ENCODE measurements at regions not wholly inside any gene's neighbourhood (a gene's known extent, or its start where the extent isn't known, plus 50 kb on each side); places are given as distances from the start of the nearest gene placed in this dataset.

DNA sequence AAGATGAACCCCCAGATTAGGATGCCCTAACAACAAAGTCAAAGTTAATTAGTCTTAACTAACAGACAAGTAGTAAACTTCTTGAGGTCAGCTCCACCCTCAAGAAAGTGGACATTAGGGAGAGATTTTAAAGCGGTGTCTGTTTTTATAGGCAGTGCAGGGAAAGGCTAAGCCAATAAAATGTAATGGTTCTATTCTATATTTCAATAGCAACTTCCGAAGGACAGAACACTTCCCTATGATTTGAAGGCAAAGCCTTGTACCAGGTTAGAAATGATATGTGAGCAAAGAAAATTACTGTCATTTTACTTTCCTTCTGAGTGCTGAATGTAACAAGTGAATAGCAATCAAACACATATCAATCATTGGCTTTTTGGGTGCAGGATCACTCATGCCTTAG, 455.2 kb downstream of the ISL1 start:
- TF ChIP-seq EZH2 (IDR thresholded peaks at IDR 0.05), result no peak
- TF ChIP-seq CTCF (IDR thresholded peaks at IDR 0.05), result no peak
